H1 (cell line): ENCODE measurements at regions not wholly inside any gene's neighbourhood (a gene's known extent, or its start where the extent isn't known, plus 50 kb on each side); places are given as distances from the start of the nearest gene placed in this dataset.

ENCODE experiments used
- CTCF ChIA-PET: fragments of 300-600 bp; sonication (Branson Sonifier 250); formaldehyde crosslinking; loops from one replicate; lab custom pipeline; 2021; ENCODE audit not compliant: partially characterized antibody; lab: Charles Lee
- POLR2A ChIA-PET: fragments of 300-600 bp; sonication (Branson Sonifier 250); formaldehyde crosslinking; loops from one replicate; lab custom pipeline; 2021; ENCODE audit warnings: inconsistent platforms; ENCODE audit not compliant: partially characterized antibody; lab: Charles Lee
- DNase-seq, 2 experiments: peaks; one replicate each; pipeline versions ENCODE4 v3.0.0 to v3.0.0-alpha.2; 2010 to 2022; ENCODE audit warnings: low spot score in 2 of 2, low read depth in 1 of 2, mixed read lengths in 1 of 2
- FAIRE-seq: peaks from 2 replicates; lab custom pipeline; 2011; peaks lifted over from hg19 to GRCh38; lab: Jason Lieb, UNC
- H2AFZ ChIP-seq: 2 replicates; pipeline ENCODE4 v1.8.1; 2012; ENCODE audit warnings: low read length, inconsistent platforms
- H2AK5ac ChIP-seq: 2 replicates; pipeline ENCODE4 v1.6.1; 2013; ENCODE audit warnings: low read depth, low read length
- H2BK120ac ChIP-seq: replicated peaks from 2 replicates; pipeline ENCODE3; 2013; ENCODE audit warnings: low read depth, low read length, inconsistent platforms
- H2BK12ac ChIP-seq: 2 replicates; pipeline ENCODE4 v1.6.1; 2013; ENCODE audit warnings: low read depth, low read length
- H2BK15ac ChIP-seq: 2 replicates; pipeline ENCODE4 v1.6.1; 2013; ENCODE audit warnings: low read length
- H2BK20ac ChIP-seq: 2 replicates; pipeline ENCODE4 v1.6.1; 2013; ENCODE audit warnings: low read length
- H2BK5ac ChIP-seq: 2 replicates; pipeline ENCODE4 v1.6.1; 2013; ENCODE audit warnings: low read depth, low read length
- H3K14ac ChIP-seq: 2 replicates; pipeline ENCODE4 v1.6.1; 2013; ENCODE audit warnings: inconsistent platforms; ENCODE audit not compliant: insufficient read length
- H3K18ac ChIP-seq: 2 replicates; pipeline ENCODE4 v1.6.1; 2013; ENCODE audit warnings: low read length; ENCODE audit errors: extremely low read depth
- H3K23ac ChIP-seq: 2 replicates; pipeline ENCODE4 v1.6.1; 2013; ENCODE audit warnings: inconsistent platforms; ENCODE audit not compliant: insufficient read length
- H3K23me2 ChIP-seq: 2 replicates; pipeline ENCODE4 v1.6.1; 2013; ENCODE audit warnings: low read depth, low read length
- H3K27ac ChIP-seq: 2 replicates; pipeline ENCODE4 v1.6.1; 2011; ENCODE audit warnings: low read depth, low read length, inconsistent platforms
- H3K27me3 ChIP-seq, 4 experiments: replicated peaks in 1 of 4; 1 replicate in 1 of 4; 2 replicates in 3 of 4; pipeline versions ENCODE4 v1.6.1 to v1.8.1; 2011 to 2013; ENCODE audit warnings: low read length in 3 of 4, mild to moderate bottlenecking in 3 of 4, inconsistent platforms in 2 of 4, mixed read lengths in 2 of 4, moderate library complexity in 1 of 4; ENCODE audit not compliant: control insufficient read depth in 3 of 4, insufficient read depth in 3 of 4; ENCODE audit errors: extremely low read depth in 1 of 4
- H3K36me3 ChIP-seq, 4 experiments: 2 replicates each; pipeline versions ENCODE4 v1.6.1 to v1.8.1; 2011 to 2013; ENCODE audit warnings: mild to moderate bottlenecking in 4 of 4, low read length in 3 of 4, moderate library complexity in 2 of 4, control low read depth in 1 of 4, inconsistent platforms in 1 of 4; ENCODE audit not compliant: insufficient read depth in 4 of 4, control insufficient read depth in 2 of 4
- H3K4ac ChIP-seq: replicated peaks from 2 replicates; pipeline ENCODE3; 2013; ENCODE audit warnings: low read length, low read depth, mixed read lengths, inconsistent platforms; ENCODE audit not compliant: insufficient read length
- H3K4me1 ChIP-seq, 4 experiments: replicated peaks in 1 of 4; 1 replicate in 1 of 4; 2 replicates in 3 of 4; pipeline versions ENCODE4 v1.6.1 to v1.8.1; 2011 to 2013; ENCODE audit warnings: low read length in 3 of 4, inconsistent platforms in 2 of 4, mixed read lengths in 1 of 4; ENCODE audit not compliant: insufficient read depth in 4 of 4, control insufficient read depth in 3 of 4
- H3K4me2 ChIP-seq, 2 experiments: 2 replicates each; pipeline versions ENCODE4 v1.6.1 to v1.8.1; 2011 to 2013; ENCODE audit warnings: low read depth in 2 of 2, low read length in 2 of 2, control low read depth in 1 of 2, inconsistent platforms in 1 of 2, mild to moderate bottlenecking in 1 of 2; ENCODE audit not compliant: insufficient read depth in 1 of 2
- H3K4me3 ChIP-seq, 4 experiments: fragments of 200-600, 300-600 bp in 1 of 4; sonication (generic), shearing (Covaris generic), sonication (Bioruptor Twin) in 1 of 4; 2 replicates each; pipeline versions ENCODE4 v1.5.1 to v1.8.1; 2011 to 2016; ENCODE audit warnings: low read length in 4 of 4, low read depth in 3 of 4, control low read depth in 2 of 4, inconsistent platforms in 2 of 4, mild to moderate bottlenecking in 2 of 4, mixed read lengths in 1 of 4, moderate library complexity in 1 of 4; ENCODE audit not compliant: insufficient read depth in 2 of 4; ENCODE audit errors: extremely low read depth in 1 of 4
- H3K56ac ChIP-seq: replicated peaks from 2 replicates; pipeline ENCODE3; 2013; ENCODE audit warnings: low read depth, mild to moderate bottlenecking, mixed read lengths, low read length, inconsistent platforms; ENCODE audit not compliant: insufficient read length
- H3K79me1 ChIP-seq: 2 replicates; pipeline ENCODE4 v1.6.1; 2013; ENCODE audit warnings: low read depth, low read length, control low read depth
- H3K79me2 ChIP-seq, 2 experiments: 2 replicates each; pipeline versions ENCODE4 v1.6.1 to v1.8.1; 2012 to 2013; ENCODE audit warnings: low read length in 2 of 2, mild to moderate bottlenecking in 2 of 2, inconsistent platforms in 1 of 2; ENCODE audit not compliant: insufficient read depth in 2 of 2, control insufficient read depth in 1 of 2
- H3K9ac ChIP-seq, 4 experiments: replicated peaks in 1 of 4; 1 replicate in 1 of 4; 2 replicates in 3 of 4; pipeline versions ENCODE4 v1.6.1 to v1.8.1; 2011 to 2013; ENCODE audit warnings: low read depth in 3 of 4, low read length in 3 of 4, control low read depth in 2 of 4, mild to moderate bottlenecking in 2 of 4, moderate library complexity in 2 of 4, inconsistent platforms in 1 of 4; ENCODE audit errors: extremely low read depth in 1 of 4
- H3K9me3 ChIP-seq, 2 experiments: 2 replicates each; pipeline versions ENCODE4 v1.6.1 to v1.8.1; 2012 to 2013; ENCODE audit warnings: mild to moderate bottlenecking in 2 of 2, moderate library complexity in 2 of 2, control low read depth in 1 of 2, inconsistent platforms in 1 of 2, low read depth in 1 of 2, low read length in 1 of 2, mixed read lengths in 1 of 2; ENCODE audit not compliant: insufficient read depth in 2 of 2
- H4K20me1 ChIP-seq, 2 experiments: replicated peaks in 1 of 2; 2 replicates each; pipeline versions ENCODE3 to v1.8.1; 2011 to 2013; ENCODE audit warnings: inconsistent platforms in 2 of 2, low read length in 2 of 2, mild to moderate bottlenecking in 1 of 2; ENCODE audit not compliant: insufficient read depth in 2 of 2, control insufficient read depth in 1 of 2
- H4K5ac ChIP-seq: 2 replicates; pipeline ENCODE4 v1.6.1; 2013; ENCODE audit warnings: low read length, low read depth, mixed read lengths, inconsistent platforms; ENCODE audit not compliant: insufficient read length
- H4K8ac ChIP-seq: 2 replicates; pipeline ENCODE4 v1.8.0; 2013; ENCODE audit warnings: mild to moderate bottlenecking, moderate library complexity, low read length, inconsistent platforms; ENCODE audit not compliant: insufficient read depth; ENCODE audit errors: extremely low read depth
- H4K91ac ChIP-seq: replicated peaks from 2 replicates; pipeline ENCODE3; 2013; ENCODE audit warnings: low read length, mixed read lengths, inconsistent platforms; ENCODE audit not compliant: insufficient read length
- BCL11A ChIP-seq, 2 experiments: IDR thresholded peaks; one replicate each; pipeline ENCODE4 v1.6.1; 2011; ENCODE audit warnings: low read depth in 2 of 2, low read length in 2 of 2, mild to moderate bottlenecking in 2 of 2
- CTCF ChIP-seq, 3 experiments: IDR thresholded peaks; 1 replicate in 2 of 3; 2 replicates in 1 of 3; pipeline versions ENCODE4 v1.5.1 to v1.6.1; 2011; ENCODE audit warnings: low read length in 3 of 3, mild to moderate bottlenecking in 3 of 3, inconsistent platforms in 2 of 3, low read depth in 1 of 3, moderate library complexity in 1 of 3; ENCODE audit not compliant: insufficient read depth in 1 of 3; ENCODE audit errors: control extremely low read depth in 1 of 3
- EGR1 ChIP-seq: IDR thresholded peaks from 2 replicates; pipeline ENCODE4 v1.6.1; 2011; ENCODE audit warnings: low read depth, low read length, borderline replicate concordance
- FOSL1 ChIP-seq: IDR thresholded peaks from 2 replicates; pipeline ENCODE4 v1.6.1; 2011; ENCODE audit warnings: mild to moderate bottlenecking, low read depth, low read length, moderate library complexity; ENCODE audit not compliant: insufficient read depth
- HDAC6 ChIP-seq: IDR thresholded peaks from one replicate; pipeline ENCODE4 v1.7.1; 2012; ENCODE audit warnings: low read depth, mild to moderate bottlenecking, inconsistent platforms, low read length, moderate library complexity
- MAFK ChIP-seq: IDR thresholded peaks from 2 replicates; pipeline ENCODE4 v1.6.1; 2012; ENCODE audit warnings: low read depth, mild to moderate bottlenecking, improper control_type of control experiment, low read length
- POU5F1 ChIP-seq: IDR thresholded peaks from 2 replicates; pipeline ENCODE4 v1.6.1; 2011; ENCODE audit warnings: low read depth, mild to moderate bottlenecking, low read length, moderate library complexity
- RAD21 ChIP-seq, 2 experiments: IDR thresholded peaks in 1 of 2; conservative IDR thresholded peaks in 1 of 2; 2 replicates each; pipeline ENCODE4 v1.6.1; 2011; ENCODE audit warnings: low read depth in 2 of 2, low read length in 2 of 2, improper control_type of control experiment in 1 of 2, inconsistent platforms in 1 of 2, mild to moderate bottlenecking in 1 of 2, moderate library complexity in 1 of 2
- RNF2 ChIP-seq: fragments of 200-900, 300-1000 bp; sonication (generic); IDR thresholded peaks from 2 replicates; pipeline ENCODE4 v1.7.1; 2016; ENCODE audit warnings: borderline replicate concordance, low read depth, mild to moderate bottlenecking, antibody characterized with exemption, low read length; ENCODE audit not compliant: poor library complexity, severe bottlenecking; ENCODE audit errors: missing control alignments
- SP2 ChIP-seq: IDR thresholded peaks from 2 replicates; pipeline ENCODE4 v1.6.1; 2012; ENCODE audit warnings: mild to moderate bottlenecking, low read length, inconsistent platforms
- SRF ChIP-seq: IDR thresholded peaks from 2 replicates; pipeline ENCODE4 v1.6.1; 2011; ENCODE audit warnings: mild to moderate bottlenecking, low read depth, low read length, moderate library complexity
- YY1 ChIP-seq: IDR thresholded peaks from 2 replicates; pipeline ENCODE4 v1.6.1; 2011; ENCODE audit warnings: low read depth, mild to moderate bottlenecking, low read length
- WGBS, 2 experiments: shearing (Covaris generic) in 1 of 2; methylation state at CpG; one replicate each; pipeline versions ENCODE4 v1.1.6 to v1.1.7; 2013 to 2015; ENCODE audit warnings: low lambda C conversion rate in 2 of 2, mixed read lengths in 2 of 2, inconsistent platforms in 1 of 2, low coverage in 1 of 2, missing lambda C conversion rate in 1 of 2; ENCODE audit not compliant: insufficient replicate concordance in 2 of 2, insufficient coverage in 1 of 2, insufficient read length in 1 of 2; ENCODE audit errors: extremely low coverage in 1 of 2, missing lambda C conversion rate in 1 of 2; 5-methylcytosine and 5-hydroxymethylcytosine counted together

GRCh38 chr2:219812672-219813071 is 185.2 kb downstream of the SLC4A3 start:
- no peak for DNase-seq
- Histone ChIP-seq H3K23me2 (no peaks in the 10 kb centered on the region), H4K91ac (no peak overlapping the region), H3K14ac (no peak overlapping the region), H3K4me3 (no peak overlapping the region), H3K4me2 (no peak overlapping the region), H2AFZ (no peak overlapping the region), H3K9me3 (peaks cover 3% of the 10 kb centered on the region in 2 experiments; a peak in 2 of 4 replicates), H3K56ac (no peak overlapping the region), H3K18ac (no peak overlapping the region), H2BK20ac (no peak overlapping the region), H3K23ac (no peak overlapping the region), H3K36me3 (no peaks in the 10 kb centered on the region), H2BK15ac (no peak overlapping the region), H3K79me2 (no peaks in the 10 kb centered on the region), H3K4me1 (no peaks in the 10 kb centered on the region), H3K27me3 (no peaks in the 10 kb centered on the region), H3K4ac (no peak overlapping the region), H4K5ac (no peak overlapping the region), H4K8ac (no peak overlapping the region), H3K9ac (no peak overlapping the region), H2BK5ac (no peak overlapping the region), H2BK12ac (no peak overlapping the region), H2BK120ac (no peak overlapping the region), H3K79me1 (no peaks in the 10 kb centered on the region), H2AK5ac (no peak overlapping the region), H4K20me1 (no peaks in the 10 kb centered on the region), H3K27ac (no peak overlapping the region)
- CTCF ChIA-PET, result interaction anchor here (0.6 to 1.4 kb wide), 2 partner anchors 72 to 211 kb away, joined by 3 read pairs; no protein-coding TSS in a partner anchor
- WGBS, 2 experiments, result 30% methylated on average over 2 of the region's 2 CpGs; no CpG with 5 or more reads in 1 of the 2 experiments
- POLR2A ChIA-PET, result no interaction called here
- no peak for FAIRE-seq
- TF ChIP-seq POU5F1, result no peak
- TF ChIP-seq MAFK, result no peak
- TF ChIP-seq CTCF (IDR thresholded peaks at IDR 0.05; ENCODE audit: control extremely low read depth in 1 of 3, insufficient read depth in 1 of 3, low read depth in 1 of 3, low read length in 3 of 3), result no peak
- no peak for TF ChIP-seq SRF
- no peak for TF ChIP-seq FOSL1
- no peak for TF ChIP-seq RNF2
- no peak for TF ChIP-seq BCL11A (IDR thresholded peaks at IDR 0.05; ENCODE audit: low read depth in 2 of 2, low read length in 2 of 2)
- TF ChIP-seq HDAC6, result no peak
- no peak for TF ChIP-seq SP2
- TF ChIP-seq EGR1, result no peak
- TF ChIP-seq YY1, result no peak
- TF ChIP-seq RAD21 (IDR thresholded peaks at IDR 0.05 in 1 of 2, conservative IDR thresholded peaks at IDR 0.05 in 1 of 2; ENCODE audit: low read depth in 2 of 2, low read length in 2 of 2), result no peak
